NCI-H748 (cell line): ENCODE measurements at regions not wholly inside any gene's neighbourhood (a gene's known extent, or its start where the extent isn't known, plus 50 kb on each side); places are given as distances from the start of the nearest gene placed in this dataset.

Experiments used
- DNase-seq: peaks from one replicate; lab custom pipeline; 2025; ENCODE audit not compliant: unreplicated experiment; lab: John Stamatoyannopoulos, UW

- peak; percentile 17 for DNase-seq
Measured at GRCh38 chr6:43951063-43951755, 176.0 kb downstream of the MRPL14 start.

GRCh38 chr6:43950731-43951062, 176.6 kb downstream of the MRPL14 start:
- DNase-seq: no peak

GRCh38 chr6:43950051-43950605, 177.1 kb downstream of the MRPL14 start:
- no peak for DNase-seq

- no peak for DNase-seq
Measured at GRCh38 chr6:43949551-43949991, 177.7 kb downstream of the MRPL14 start.

GRCh38 chr6:43948527-43949485, 178.4 kb downstream of the MRPL14 start:
- DNase-seq: peak; percentile 43

GRCh38 chr6:43947860-43948259, 177.8 kb downstream of the VEGFA start:
- no peak for DNase-seq

- no peak for DNase-seq
Measured at GRCh38 chr6:43946641-43947363, 176.8 kb downstream of the VEGFA start.

GRCh38 chr6:43945768-43946080, 175.7 kb downstream of the VEGFA start:
- DNase-seq: no peak

GRCh38 chr6:43944908-43945767, 175.1 kb downstream of the VEGFA start:
- DNase-seq: no peak

- DNase-seq: no peak
Measured at GRCh38 chr6:43943781-43944250, 173.8 kb downstream of the VEGFA start.

- no peak for DNase-seq
Measured at GRCh38 chr6:43943099-43943766, 173.2 kb downstream of the VEGFA start.

- DNase-seq: no peak
Measured at GRCh38 chr6:43942616-43943015, 172.6 kb downstream of the VEGFA start.

GRCh38 chr6:43942011-43942442, 172.0 kb downstream of the VEGFA start:
- DNase-seq: no peak

GRCh38 chr6:43941174-43941573, 171.2 kb downstream of the VEGFA start:
- DNase-seq: no peak

- DNase-seq: no peak
Measured at GRCh38 chr6:43940393-43941087, 170.5 kb downstream of the VEGFA start.

GRCh38 chr6:43940071-43940392, 170.0 kb downstream of the VEGFA start:
- DNase-seq: no peak

GRCh38 chr6:43939281-43940070, 169.5 kb downstream of the VEGFA start:
- DNase-seq: no peak
